Body of pancreas (tissue), 4 donors: ENCODE measurements at regions not wholly inside any gene's neighbourhood (a gene's known extent, or its start where the extent isn't known, plus 50 kb on each side); places are given as distances from the start of the nearest gene placed in this dataset.

Source experiments
- POLR2A ChIP-seq, 3 donors: fragments of 450-650 bp; IDR thresholded peaks; one replicate each; pipeline ENCODE4 v1.6.1; 2016; ENCODE audit warnings: antibody characterized with exemption in 3 of 3, mild to moderate bottlenecking in 2 of 3
- TF ChIP-seq, protein P1 (sequence below), 7 experiments: fragments of 450-650 bp in 4 of 7; fragments of 200-600 bp in 3 of 7; sonication (generic) in 3 of 7; IDR thresholded peaks; one replicate each; pipeline ENCODE4 v1.5.1; 2016 to 2019; ENCODE audit warnings: antibody characterized with exemption in 7 of 7

DNA sequence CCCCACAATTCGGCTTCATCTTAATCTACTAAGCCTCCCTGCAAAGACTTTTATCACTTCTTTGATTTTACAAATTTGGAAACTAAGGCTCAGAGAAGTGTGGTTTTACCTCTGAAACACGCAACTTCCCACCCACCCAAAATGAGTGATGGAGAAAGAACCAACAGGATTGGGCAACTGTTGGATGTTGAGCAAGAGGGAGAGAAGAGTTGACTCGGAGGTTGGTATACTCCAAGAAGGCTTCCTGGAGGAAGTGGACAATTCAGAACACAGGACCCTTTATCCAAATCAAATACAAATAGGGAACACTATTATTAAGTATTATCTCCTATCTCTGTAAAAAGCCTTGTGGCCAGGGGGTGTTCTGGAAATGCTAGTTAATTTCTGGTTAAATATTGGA, 323.0 kb downstream of the C16orf95 start:
- no peak for TF ChIP-seq POLR2A (IDR thresholded peaks at IDR 0.05)
- TF ChIP-seq, protein P1, sequence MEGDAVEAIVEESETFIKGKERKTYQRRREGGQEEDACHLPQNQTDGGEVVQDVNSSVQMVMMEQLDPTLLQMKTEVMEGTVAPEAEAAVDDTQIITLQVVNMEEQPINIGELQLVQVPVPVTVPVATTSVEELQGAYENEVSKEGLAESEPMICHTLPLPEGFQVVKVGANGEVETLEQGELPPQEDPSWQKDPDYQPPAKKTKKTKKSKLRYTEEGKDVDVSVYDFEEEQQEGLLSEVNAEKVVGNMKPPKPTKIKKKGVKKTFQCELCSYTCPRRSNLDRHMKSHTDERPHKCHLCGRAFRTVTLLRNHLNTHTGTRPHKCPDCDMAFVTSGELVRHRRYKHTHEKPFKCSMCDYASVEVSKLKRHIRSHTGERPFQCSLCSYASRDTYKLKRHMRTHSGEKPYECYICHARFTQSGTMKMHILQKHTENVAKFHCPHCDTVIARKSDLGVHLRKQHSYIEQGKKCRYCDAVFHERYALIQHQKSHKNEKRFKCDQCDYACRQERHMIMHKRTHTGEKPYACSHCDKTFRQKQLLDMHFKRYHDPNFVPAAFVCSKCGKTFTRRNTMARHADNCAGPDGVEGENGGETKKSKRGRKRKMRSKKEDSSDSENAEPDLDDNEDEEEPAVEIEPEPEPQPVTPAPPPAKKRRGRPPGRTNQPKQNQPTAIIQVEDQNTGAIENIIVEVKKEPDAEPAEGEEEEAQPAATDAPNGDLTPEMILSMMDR (IDR thresholded peaks at IDR 0.05) = no peak
